ENCODE measurements at regions not wholly inside any gene's neighbourhood (a gene's known extent, or its start where the extent isn't known, plus 50 kb on each side); places are given as distances from the start of the nearest gene placed in this dataset.

GRCh38 chr1:113007706-113008364 lies 51.8 kb upstream of the SLC16A1 start:
- TF ChIP-seq CTCF (IDR thresholded peaks at IDR 0.05; ENCODE audit: insufficient read depth, low read depth, low read length, missing control alignments): no peak
- peak; percentile 64 for DNase-seq (ENCODE audit: low read depth)
- no peak overlapping the region for H3K4me3 ChIP-seq (ENCODE audit: low read length)

- DNase-seq (ENCODE audit: low read depth): no peak
- no peak overlapping the region for H3K4me3 ChIP-seq (ENCODE audit: low read length)
- no peak for TF ChIP-seq CTCF (IDR thresholded peaks at IDR 0.05; ENCODE audit: insufficient read depth, low read depth, low read length, missing control alignments)
Observed at GRCh38 chr1:113008365-113008714, 52.3 kb upstream of the SLC16A1 start.

- no peak for TF ChIP-seq CTCF (IDR thresholded peaks at IDR 0.05; ENCODE audit: insufficient read depth, low read depth, low read length, missing control alignments)
Observed at GRCh38 chr1:113012149-113012548, 56.2 kb upstream of the SLC16A1 start.

GRCh38 chr1:113013823-113014222 lies 57.8 kb upstream of the SLC16A1 start:
- TF ChIP-seq CTCF (IDR thresholded peaks at IDR 0.05; ENCODE audit: insufficient read depth, low read depth, low read length, missing control alignments): no peak
- no peak overlapping the region for H3K4me3 ChIP-seq (ENCODE audit: low read length)
- DNase-seq (ENCODE audit: low read depth): no peak

More at GRCh38 chr1:113012149-113012548, 56.2 kb upstream of the SLC16A1 start:
- no peak overlapping the region for H3K4me3 ChIP-seq (ENCODE audit: low read length)
- no peak for DNase-seq (ENCODE audit: low read depth)

- DNase-seq (ENCODE audit: low read depth): no peak
- TF ChIP-seq CTCF (IDR thresholded peaks at IDR 0.05; ENCODE audit: insufficient read depth, low read depth, low read length, missing control alignments): no peak
Observed at GRCh38 chr1:113014508-113014907, 58.5 kb upstream of the LRIG2 start.

GRCh38 chr1:113018911-113019310 lies 54.1 kb upstream of the LRIG2 start:
- TF ChIP-seq CTCF (IDR thresholded peaks at IDR 0.05; ENCODE audit: insufficient read depth, low read depth, low read length, missing control alignments): no peak
- DNase-seq (ENCODE audit: low read depth): no peak
- H3K4me3 ChIP-seq (ENCODE audit: low read length): no peak overlapping the region

More at GRCh38 chr1:113014508-113014907, 58.5 kb upstream of the LRIG2 start:
- H3K4me3 ChIP-seq (ENCODE audit: low read length): no peak overlapping the region

- no peak for TF ChIP-seq CTCF (IDR thresholded peaks at IDR 0.05; ENCODE audit: insufficient read depth, low read depth, low read length, missing control alignments)
- peak overlapping the region; percentile 9 for H3K4me3 ChIP-seq (ENCODE audit: low read length)
- peak; percentile 90 for DNase-seq (ENCODE audit: low read depth)
Observed at GRCh38 chr1:113021430-113022085, 51.4 kb upstream of the LRIG2 start.
